ENCODE measurements at regions not wholly inside any gene's neighbourhood (a gene's known extent, or its start where the extent isn't known, plus 50 kb on each side); places are given as distances from the start of the nearest gene placed in this dataset.

- TF ChIP-seq CTCF (conservative IDR thresholded peaks at IDR 0.05; ENCODE audit: low read depth, low read length): no peak
- TF ChIP-seq EZH2 (IDR thresholded peaks at IDR 0.05; ENCODE audit: low read length, unreplicated experiment): no peak
- no peak for TF ChIP-seq EZH2phosphoT487 (IDR thresholded peaks at IDR 0.05; ENCODE audit: borderline replicate concordance, low read length)
Measured at GRCh38 chr16:86078121-86078600, 179.2 kb downstream of the IRF8 start.

Data from PC-3 (cell line).